ENCODE measurements at regions not wholly inside any gene's neighbourhood (a gene's known extent, or its start where the extent isn't known, plus 50 kb on each side); places are given as distances from the start of the nearest gene placed in this dataset.

GRCh38 chr11:41845066-41845465, 385.6 kb upstream of the LRRC4C start:
- TF ChIP-seq CTCF (IDR thresholded peaks at IDR 0.05): no peak

GRCh38 chr11:41848349-41848748, 388.9 kb upstream of the LRRC4C start:
- no peak for TF ChIP-seq CTCF (IDR thresholded peaks at IDR 0.05)
- Histone ChIP-seq H3K4me1 (no peaks in the 10 kb centered on the region), H3K27me3 (no peaks in the 10 kb centered on the region), H3K9me3 (no peaks in the 10 kb centered on the region), H3K4me3 (no peak overlapping the region), H3K36me3 (no peaks in the 10 kb centered on the region), H3K27ac (no peak overlapping the region)
- DNase-seq (ENCODE audit: low spot score): no peak

More at GRCh38 chr11:41845066-41845465, 385.6 kb upstream of the LRRC4C start:
- H3K4me3 ChIP-seq: no peak overlapping the region
- H3K9me3 ChIP-seq: no peaks in the 10 kb centered on the region
- no peaks in the 10 kb centered on the region for H3K36me3 ChIP-seq
- H3K4me1 ChIP-seq: no peaks in the 10 kb centered on the region
- no peaks in the 10 kb centered on the region for H3K27me3 ChIP-seq
- no peak overlapping the region for H3K27ac ChIP-seq
- no peak for DNase-seq (ENCODE audit: low spot score)

- no peaks in the 10 kb centered on the region for H3K36me3 ChIP-seq
- no peak for TF ChIP-seq CTCF (IDR thresholded peaks at IDR 0.05)
- no peaks in the 10 kb centered on the region for H3K27me3 ChIP-seq
- H3K4me1 ChIP-seq: no peaks in the 10 kb centered on the region
- no peaks in the 10 kb centered on the region for H3K9me3 ChIP-seq
- no peak overlapping the region for H3K4me3 ChIP-seq
- H3K27ac ChIP-seq: no peak overlapping the region
- no peak for DNase-seq (ENCODE audit: low spot score)
These were observed 389.8 kb upstream of the LRRC4C start for GRCh38 chr11:41849250-41849649.

- DNase-seq (ENCODE audit: low spot score): no peak
- H3K4me1 ChIP-seq: no peaks in the 10 kb centered on the region
- no peaks in the 10 kb centered on the region for H3K36me3 ChIP-seq
- H3K27ac ChIP-seq: no peak overlapping the region
- no peak overlapping the region for H3K4me3 ChIP-seq
- H3K9me3 ChIP-seq: no peaks in the 10 kb centered on the region
- no peaks in the 10 kb centered on the region for H3K27me3 ChIP-seq
- no peak for TF ChIP-seq CTCF (IDR thresholded peaks at IDR 0.05)
These were observed 392.3 kb upstream of the LRRC4C start for GRCh38 chr11:41851743-41852142.

- Histone ChIP-seq H3K36me3 (no peaks in the 10 kb centered on the region), H3K9me3 (no peaks in the 10 kb centered on the region), H3K27me3 (no peaks in the 10 kb centered on the region), H3K4me3 (no peak overlapping the region), H3K27ac (no peak overlapping the region), H3K4me1 (no peaks in the 10 kb centered on the region)
- TF ChIP-seq CTCF (IDR thresholded peaks at IDR 0.05): no peak
- no peak for DNase-seq (ENCODE audit: low spot score)
These were observed 402.4 kb upstream of the LRRC4C start for GRCh38 chr11:41861838-41862237.

- Histone ChIP-seq H3K27me3 (no peaks in the 10 kb centered on the region), H3K27ac (no peak overlapping the region), H3K9me3 (no peaks in the 10 kb centered on the region), H3K4me3 (no peak overlapping the region), H3K36me3 (no peaks in the 10 kb centered on the region), H3K4me1 (no peaks in the 10 kb centered on the region)
- DNase-seq (ENCODE audit: low spot score): no peak
- TF ChIP-seq CTCF (IDR thresholded peaks at IDR 0.05): no peak
These were observed 407.1 kb upstream of the LRRC4C start for GRCh38 chr11:41866525-41866924.
